ENCODE measurements at regions not wholly inside any gene's neighbourhood (a gene's known extent, or its start where the extent isn't known, plus 50 kb on each side); places are given as distances from the start of the nearest gene placed in this dataset.

DNA sequence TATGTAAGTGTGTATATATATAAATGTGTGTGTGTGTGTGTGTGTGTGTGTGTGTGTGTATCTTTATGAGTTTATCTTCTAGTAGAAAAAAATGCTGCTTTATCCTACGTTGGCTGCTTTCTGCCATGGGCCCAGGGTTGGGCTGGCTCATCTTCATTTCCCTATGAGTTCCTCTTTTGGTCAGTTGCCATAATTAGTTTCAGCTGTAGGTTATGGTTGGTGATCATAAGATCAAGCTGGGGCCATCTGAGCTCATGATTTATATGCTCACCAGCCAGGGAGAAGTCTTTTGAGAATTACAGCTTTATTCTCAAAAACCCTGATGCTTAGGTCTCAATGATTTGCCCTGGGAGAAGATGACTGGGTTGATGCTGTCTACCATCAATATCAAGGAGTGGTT, 775.8 kb upstream of the ARPP21 start:
- 59 to 76% methylated on average over 1 of the region's 1 CpG for WGBS, 2 donors
- ATAC-seq (no peak), DNase-seq (no peak)
- Histone ChIP-seq H3K27ac (no peak overlapping the region), H3K4me3 (no peak overlapping the region), H3K9me3 (no peaks in the 10 kb centered on the region), H3K4me1 (no peaks in the 10 kb centered on the region), H3K27me3 (no peaks in the 10 kb centered on the region), H3K36me3 (no peaks in the 10 kb centered on the region)
- TF ChIP-seq, protein P1, sequence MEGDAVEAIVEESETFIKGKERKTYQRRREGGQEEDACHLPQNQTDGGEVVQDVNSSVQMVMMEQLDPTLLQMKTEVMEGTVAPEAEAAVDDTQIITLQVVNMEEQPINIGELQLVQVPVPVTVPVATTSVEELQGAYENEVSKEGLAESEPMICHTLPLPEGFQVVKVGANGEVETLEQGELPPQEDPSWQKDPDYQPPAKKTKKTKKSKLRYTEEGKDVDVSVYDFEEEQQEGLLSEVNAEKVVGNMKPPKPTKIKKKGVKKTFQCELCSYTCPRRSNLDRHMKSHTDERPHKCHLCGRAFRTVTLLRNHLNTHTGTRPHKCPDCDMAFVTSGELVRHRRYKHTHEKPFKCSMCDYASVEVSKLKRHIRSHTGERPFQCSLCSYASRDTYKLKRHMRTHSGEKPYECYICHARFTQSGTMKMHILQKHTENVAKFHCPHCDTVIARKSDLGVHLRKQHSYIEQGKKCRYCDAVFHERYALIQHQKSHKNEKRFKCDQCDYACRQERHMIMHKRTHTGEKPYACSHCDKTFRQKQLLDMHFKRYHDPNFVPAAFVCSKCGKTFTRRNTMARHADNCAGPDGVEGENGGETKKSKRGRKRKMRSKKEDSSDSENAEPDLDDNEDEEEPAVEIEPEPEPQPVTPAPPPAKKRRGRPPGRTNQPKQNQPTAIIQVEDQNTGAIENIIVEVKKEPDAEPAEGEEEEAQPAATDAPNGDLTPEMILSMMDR (IDR thresholded peaks at IDR 0.05), result no peak
- intact Hi-C loops (cut with DNase I), result no loop called here

DNA sequence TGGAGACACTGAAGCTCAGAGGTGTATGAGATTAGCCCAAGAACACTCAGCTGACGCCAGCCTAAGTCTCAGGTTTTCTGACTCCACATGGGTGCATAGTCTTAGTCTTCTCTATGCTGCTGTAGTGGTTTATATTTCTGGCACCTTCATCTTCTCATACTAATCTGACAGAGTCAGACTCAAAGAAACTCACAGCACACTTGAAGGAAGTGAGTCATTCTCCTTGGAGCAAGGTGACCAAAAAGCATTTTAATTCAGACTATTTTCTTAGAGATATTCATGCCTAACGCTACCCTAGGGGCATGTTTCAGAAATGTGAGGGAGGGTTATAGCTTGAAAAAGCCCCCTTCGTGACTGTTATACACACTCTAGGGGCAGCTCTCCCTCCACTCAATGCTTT, 775.3 kb upstream of the ARPP21 start:
- Histone ChIP-seq H3K4me1 (no peaks in the 10 kb centered on the region), H3K9me3 (no peaks in the 10 kb centered on the region), H3K27ac (no peak overlapping the region), H3K27me3 (no peaks in the 10 kb centered on the region), H3K4me3 (no peak overlapping the region), H3K36me3 (no peaks in the 10 kb centered on the region)
- ATAC-seq (no peak), DNase-seq (no peak)
- intact Hi-C loops (cut with DNase I), result no loop called here
- 82 to 86% methylated on average over 3 of the region's 3 CpGs for WGBS, 2 donors
- TF ChIP-seq, protein P1 (IDR thresholded peaks at IDR 0.05), result no peak

- 84 to 95% methylated on average over 2 of the region's 2 CpGs for WGBS, 2 donors
- no peak for ATAC-seq
- no peak for DNase-seq
These were observed 774.0 kb upstream of the ARPP21 start for GRCh38 chr3:34865346-34865745.

DNA sequence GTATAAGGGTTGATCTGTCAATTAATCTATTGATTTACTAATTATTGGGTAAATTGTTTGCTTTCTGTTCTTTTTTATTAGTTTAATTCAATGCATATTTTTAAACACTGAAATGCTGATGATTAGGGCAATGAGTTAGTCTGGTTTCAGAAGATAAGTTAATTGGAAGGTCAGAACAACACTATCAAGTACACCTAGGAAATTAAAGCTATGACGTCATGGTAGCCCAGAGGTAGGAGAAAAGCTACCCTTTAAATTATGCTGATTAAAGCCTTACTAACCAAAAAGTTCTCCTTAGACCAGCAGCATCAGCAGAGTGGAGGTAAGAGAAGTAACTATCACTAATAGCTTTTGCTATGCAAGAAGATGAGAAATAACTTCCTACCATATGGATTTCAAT, 770.4 kb upstream of the ARPP21 start:
- H3K4me3 ChIP-seq, result no peak overlapping the region
- ATAC-seq (no peak), DNase-seq (no peak)
- no peaks in the 10 kb centered on the region for H3K4me1 ChIP-seq
- no peaks in the 10 kb centered on the region for H3K36me3 ChIP-seq
- H3K9me3 ChIP-seq, result no peaks in the 10 kb centered on the region
- TF ChIP-seq, protein P1 (IDR thresholded peaks at IDR 0.05), result no peak
- no peaks in the 10 kb centered on the region for H3K27me3 ChIP-seq
- intact Hi-C loops (cut with DNase I), result no loop called here
- no peak overlapping the region for H3K27ac ChIP-seq
- WGBS, 2 donors, result 55 to 68% methylated on average over 1 of the region's 1 CpG

More at GRCh38 chr3:34865346-34865745, 774.0 kb upstream of the ARPP21 start:
- Histone ChIP-seq H3K27ac (no peak overlapping the region), H3K36me3 (no peaks in the 10 kb centered on the region), H3K4me3 (no peak overlapping the region), H3K4me1 (no peaks in the 10 kb centered on the region), H3K27me3 (no peaks in the 10 kb centered on the region), H3K9me3 (no peaks in the 10 kb centered on the region)
- intact Hi-C loops (cut with DNase I), result no loop called here
- TF ChIP-seq, protein P1 (IDR thresholded peaks at IDR 0.05), result no peak

- WGBS, 2 donors, result 92 to 94% methylated on average over 1 of the region's 1 CpG
- no peak overlapping the region for H3K27ac ChIP-seq
- no peaks in the 10 kb centered on the region for H3K36me3 ChIP-seq
- no peak overlapping the region for H3K4me3 ChIP-seq
- TF ChIP-seq, protein P1 (IDR thresholded peaks at IDR 0.05), result no peak
- no peaks in the 10 kb centered on the region for H3K4me1 ChIP-seq
- intact Hi-C loops (cut with DNase I), result no loop called here
- no peaks in the 10 kb centered on the region for H3K9me3 ChIP-seq
- ATAC-seq (no peak), DNase-seq (no peak)
- H3K27me3 ChIP-seq, result no peaks in the 10 kb centered on the region
These were observed 769.6 kb upstream of the ARPP21 start for GRCh38 chr3:34869696-34870095.

All from heart right ventricle (tissue), 16 donors.